SK-N-SH (cell line): ENCODE measurements at regions not wholly inside any gene's neighbourhood (a gene's known extent, or its start where the extent isn't known, plus 50 kb on each side); places are given as distances from the start of the nearest gene placed in this dataset.

Source experiments
- CTCF ChIP-seq: fragments of 200-600 bp; sonication (generic); IDR thresholded peaks from 2 replicates; pipeline ENCODE4 v1.6.1; 2017; ENCODE audit warnings: antibody characterized with exemption, mild to moderate bottlenecking, moderate library complexity
- EZH2phosphoT487 ChIP-seq: fragments of 200-600 bp; sonication (generic); IDR thresholded peaks from 2 replicates; pipeline ENCODE4 v1.6.1; 2017; ENCODE audit warnings: low read depth, mixed run types, mild to moderate bottlenecking, antibody characterized with exemption, moderate library complexity, borderline replicate concordance
- RCOR1 ChIP-seq: fragments of 150-350 bp; IDR thresholded peaks from 2 replicates; pipeline ENCODE4 v1.6.1; 2017; ENCODE audit warnings: antibody characterized with exemption, low read length
- REST ChIP-seq: IDR thresholded peaks from 2 replicates; pipeline ENCODE4 v1.6.1; 2012; ENCODE audit warnings: mild to moderate bottlenecking, low read depth, low read length, moderate library complexity

DNA sequence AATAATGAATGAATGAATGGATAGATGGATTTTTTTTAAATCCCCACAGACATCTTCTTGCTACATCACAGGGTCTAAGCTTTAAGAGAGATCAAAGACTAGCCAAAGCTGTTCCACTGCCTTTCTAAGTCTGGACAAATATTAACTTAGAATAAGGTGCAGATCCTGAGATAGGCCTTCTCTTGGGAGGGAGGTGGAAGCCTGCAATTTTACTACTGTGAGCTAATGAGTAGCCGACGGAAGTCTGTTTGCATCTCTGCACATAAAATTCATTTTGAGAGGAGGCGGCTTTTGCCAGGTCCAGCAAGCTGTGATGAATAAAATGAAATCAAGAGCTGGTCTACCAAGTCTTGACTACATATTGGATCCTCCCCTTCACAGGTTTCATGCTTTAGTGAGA, 484.9 kb downstream of the TMEM38B start:
- TF ChIP-seq CTCF = no peak
- TF ChIP-seq RCOR1 = no peak
- TF ChIP-seq EZH2phosphoT487 = no peak
- TF ChIP-seq REST = no peak
